Erythroblast (primary cell): ENCODE measurements at regions not wholly inside any gene's neighbourhood (a gene's known extent, or its start where the extent isn't known, plus 50 kb on each side); places are given as distances from the start of the nearest gene placed in this dataset.

ENCODE experiments used
- GATA1 ChIP-seq: IDR thresholded peaks from 2 replicates; pipeline ENCODE4 v1.6.1; 2011; ENCODE audit warnings: low read depth, mild to moderate bottlenecking, control low read depth, low read length, moderate library complexity
- POLR2A ChIP-seq: IDR thresholded peaks from 2 replicates; pipeline ENCODE4 v1.6.1; 2011; ENCODE audit warnings: mild to moderate bottlenecking, low read length

DNA sequence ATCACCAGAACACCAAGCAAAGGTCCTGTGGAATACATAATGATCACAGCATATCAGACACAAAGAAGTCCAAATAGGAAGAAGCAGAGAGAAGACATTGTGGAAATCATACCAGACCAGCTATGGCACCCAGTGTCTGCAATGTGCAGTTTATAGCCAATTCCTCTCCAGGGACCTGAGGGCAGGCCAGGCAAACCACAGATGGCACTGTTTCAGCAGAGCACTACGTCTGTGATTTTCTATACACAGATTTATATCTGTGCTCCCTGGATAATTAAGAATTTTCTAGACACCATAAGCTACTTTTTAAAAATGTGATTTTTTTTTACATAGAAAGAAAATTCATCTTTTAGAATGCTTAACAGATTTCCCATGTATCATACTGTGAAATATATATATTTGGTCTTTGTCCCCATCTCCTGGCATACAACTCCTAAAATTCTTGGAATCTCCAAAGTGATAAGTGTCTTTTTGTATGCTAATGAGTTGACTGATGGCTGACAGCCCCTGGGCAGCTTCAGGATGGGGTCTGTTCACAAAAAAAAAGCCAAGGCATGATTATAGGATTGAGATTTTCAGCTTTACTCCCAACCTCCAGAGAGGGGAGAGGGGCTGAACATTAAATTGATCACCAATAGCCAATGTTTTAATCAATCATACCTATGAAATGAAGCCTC lies 498.1 kb downstream of the SIPA1L2 start:
- TF ChIP-seq POLR2A, result no peak
- no peak for TF ChIP-seq GATA1
